T-helper 17 cell (primary cell): ENCODE measurements at regions not wholly inside any gene's neighbourhood (a gene's known extent, or its start where the extent isn't known, plus 50 kb on each side); places are given as distances from the start of the nearest gene placed in this dataset.

Source experiments
- ATAC-seq: fragments of 150-1000 bp; cut with Tn5 transposase; 2 replicates; pipeline ENCODE4 v1.10.0; 2021; ENCODE audit warnings: mild to moderate bottlenecking, moderate library complexity
- DNase-seq, 3 donors: peaks; one replicate each; pipeline versions ENCODE4 v3.0.0 to v3.0.0-alpha.2; 2020 to 2021
- H3K9me3 ChIP-seq: one replicate; pipeline ENCODE4 v1.7.0; 2013; ENCODE audit warnings: low read length, mild to moderate bottlenecking; ENCODE audit not compliant: control insufficient read depth, poor library complexity, severe bottlenecking
- H3K27ac Mint-ChIP-seq: one replicate; pipeline ENCODE4 v1.8.0; 2022; ENCODE audit warnings: mild to moderate bottlenecking, moderate library complexity, mixed read lengths
- H3K27me3 Mint-ChIP-seq: one replicate; pipeline ENCODE4 v1.8.0; 2022; ENCODE audit warnings: mixed read lengths
- H3K36me3 Mint-ChIP-seq: one replicate; pipeline ENCODE4 v1.8.0; 2022; ENCODE audit warnings: low read depth, mixed read lengths
- H3K4me1 Mint-ChIP-seq: one replicate; pipeline ENCODE4 v1.8.0; 2022; ENCODE audit warnings: mild to moderate bottlenecking, mixed read lengths
- H3K4me3 Mint-ChIP-seq: one replicate; pipeline ENCODE4 v1.8.0; 2022; ENCODE audit warnings: mild to moderate bottlenecking, moderate library complexity, mixed read lengths

GRCh38 chr3:64278625-64279024 is 53.4 kb upstream of the PRICKLE2 start:
- H3K9me3 ChIP-seq = no peaks in the 10 kb centered on the region
- DNase-seq = no peak
- no peak for ATAC-seq

GRCh38 chr3:64276131-64276530 is 50.9 kb upstream of the PRICKLE2 start:
- Mint-ChIP-seq H3K4me3 (no peak overlapping the region), H3K4me1 (no peaks in the 10 kb centered on the region), H3K36me3 (no peaks in the 10 kb centered on the region), H3K27me3 (peaks cover 5% of the 10 kb centered on the region), H3K27ac (no peak overlapping the region)
- no peak for DNase-seq
- H3K9me3 ChIP-seq = no peaks in the 10 kb centered on the region
- no peak for ATAC-seq

More at GRCh38 chr3:64278625-64279024, 53.4 kb upstream of the PRICKLE2 start:
- no peak overlapping the region for H3K4me3 Mint-ChIP-seq
- H3K27me3 Mint-ChIP-seq = no peaks in the 10 kb centered on the region
- H3K36me3 Mint-ChIP-seq = no peaks in the 10 kb centered on the region
- no peaks in the 10 kb centered on the region for H3K4me1 Mint-ChIP-seq
- H3K27ac Mint-ChIP-seq = no peak overlapping the region
